ENCODE measurements at regions not wholly inside any gene's neighbourhood (a gene's known extent, or its start where the extent isn't known, plus 50 kb on each side); places are given as distances from the start of the nearest gene placed in this dataset.
A peak's percentile ranks its signal among the peaks of the same experiment; 100 is the strongest.

DNA sequence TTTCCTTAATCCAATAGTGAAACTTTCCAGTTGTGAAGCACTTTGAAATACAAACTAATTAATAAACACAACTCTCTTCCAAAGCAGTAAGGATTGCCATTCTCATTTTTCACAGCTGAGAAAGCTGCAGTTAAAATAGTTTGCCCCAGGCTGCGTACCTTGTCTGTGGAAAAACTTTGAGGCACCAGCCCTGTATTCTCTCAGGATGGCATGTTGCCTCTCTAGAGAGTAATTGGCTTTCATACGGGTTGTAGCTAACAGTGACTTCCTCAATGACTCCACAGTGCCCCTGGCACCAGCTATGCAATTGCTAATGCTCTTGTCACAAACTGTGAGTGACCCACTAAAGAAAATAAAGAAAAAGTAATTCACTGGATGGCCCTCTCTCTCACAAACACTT lies 345.7 kb downstream of the MTX2 start:
- H3K27ac ChIP-seq (ENCODE audit: insufficient read depth, low read depth, low read length, poor library complexity, severe bottlenecking), result no peak overlapping the region
- H3K4me1 ChIP-seq (ENCODE audit: control insufficient read depth, insufficient read depth, low read length), result no peaks in the 10 kb centered on the region
- WGBS, 2 experiments, result 86% methylated on average over 2 of the region's 2 CpGs
- no peaks in the 10 kb centered on the region for H3K9me3 ChIP-seq (ENCODE audit: control insufficient read depth, low read length)
- H3K27me3 ChIP-seq (ENCODE audit: control insufficient read depth, insufficient read depth, low read length, poor library complexity, severe bottlenecking), result no peaks in the 10 kb centered on the region
- no peaks in the 10 kb centered on the region for H3K36me3 ChIP-seq (ENCODE audit: control insufficient read depth, insufficient read depth, low read length)
- H3K4me3 ChIP-seq (ENCODE audit: insufficient read depth, low read depth, low read length), result no peak overlapping the region

- H3K36me3 ChIP-seq (ENCODE audit: control insufficient read depth, insufficient read depth, low read length), result no peaks in the 10 kb centered on the region
- H3K4me1 ChIP-seq (ENCODE audit: control insufficient read depth, insufficient read depth, low read length), result no peaks in the 10 kb centered on the region
- no peaks in the 10 kb centered on the region for H3K27me3 ChIP-seq (ENCODE audit: control insufficient read depth, insufficient read depth, low read length, poor library complexity, severe bottlenecking)
- 90 to 91% methylated on average over 6 of the region's 6 CpGs for WGBS, 2 experiments
- H3K9me3 ChIP-seq (ENCODE audit: control insufficient read depth, low read length), result no peaks in the 10 kb centered on the region
- no peak overlapping the region for H3K4me3 ChIP-seq (ENCODE audit: insufficient read depth, low read depth, low read length)
- no peak overlapping the region for H3K27ac ChIP-seq (ENCODE audit: insufficient read depth, low read depth, low read length, poor library complexity, severe bottlenecking)
Observed at GRCh38 chr2:176619504-176619903, 350.3 kb downstream of the MTX2 start.

- H3K4me1 ChIP-seq (ENCODE audit: control insufficient read depth, insufficient read depth, low read length), result no peaks in the 10 kb centered on the region
- WGBS, 2 experiments, result 92 to 94% methylated on average over 7 of the region's 7 CpGs
- H3K4me3 ChIP-seq (ENCODE audit: insufficient read depth, low read depth, low read length), result no peak overlapping the region
- no peak overlapping the region for H3K27ac ChIP-seq (ENCODE audit: insufficient read depth, low read depth, low read length, poor library complexity, severe bottlenecking)
- no peaks in the 10 kb centered on the region for H3K9me3 ChIP-seq (ENCODE audit: control insufficient read depth, low read length)
- H3K27me3 ChIP-seq (ENCODE audit: control insufficient read depth, insufficient read depth, low read length, poor library complexity, severe bottlenecking), result no peaks in the 10 kb centered on the region
- H3K36me3 ChIP-seq (ENCODE audit: control insufficient read depth, insufficient read depth, low read length), result no peaks in the 10 kb centered on the region
Observed at GRCh38 chr2:176621350-176621749, 352.1 kb downstream of the MTX2 start.

- 92 to 93% methylated on average over 3 to 4 of the region's 4 CpGs for WGBS, 2 experiments
- Histone ChIP-seq H3K36me3 (ENCODE audit: control insufficient read depth, insufficient read depth, low read length) (no peaks in the 10 kb centered on the region), H3K27me3 (ENCODE audit: control insufficient read depth, insufficient read depth, low read length, poor library complexity, severe bottlenecking) (no peaks in the 10 kb centered on the region), H3K4me1 (ENCODE audit: control insufficient read depth, insufficient read depth, low read length) (no peaks in the 10 kb centered on the region), H3K4me3 (ENCODE audit: insufficient read depth, low read depth, low read length) (no peak overlapping the region), H3K9me3 (ENCODE audit: control insufficient read depth, low read length) (no peaks in the 10 kb centered on the region), H3K27ac (ENCODE audit: insufficient read depth, low read depth, low read length, poor library complexity, severe bottlenecking) (no peak overlapping the region)
Observed at GRCh38 chr2:176622792-176623191, 353.6 kb downstream of the MTX2 start.

- WGBS, 2 experiments, result 79 to 86% methylated on average over 6 to 8 of the region's 8 CpGs
- Histone ChIP-seq H3K36me3 (ENCODE audit: control insufficient read depth, insufficient read depth, low read length) (no peaks in the 10 kb centered on the region), H3K4me1 (ENCODE audit: control insufficient read depth, insufficient read depth, low read length) (no peaks in the 10 kb centered on the region), H3K27me3 (ENCODE audit: control insufficient read depth, insufficient read depth, low read length, poor library complexity, severe bottlenecking) (peaks cover under 1% of the 10 kb centered on the region), H3K9me3 (ENCODE audit: control insufficient read depth, low read length) (no peaks in the 10 kb centered on the region), H3K4me3 (ENCODE audit: insufficient read depth, low read depth, low read length) (no peak overlapping the region), H3K27ac (ENCODE audit: insufficient read depth, low read depth, low read length, poor library complexity, severe bottlenecking) (no peak overlapping the region)
Observed at GRCh38 chr2:176626796-176627195, 357.6 kb downstream of the MTX2 start.

GRCh38 chr2:176628438-176628837 lies 359.2 kb downstream of the MTX2 start:
- H3K27me3 ChIP-seq (ENCODE audit: control insufficient read depth, insufficient read depth, low read length, poor library complexity, severe bottlenecking), result peaks cover 10% of the 10 kb centered on the region
- H3K9me3 ChIP-seq (ENCODE audit: control insufficient read depth, low read length), result no peaks in the 10 kb centered on the region
- H3K4me3 ChIP-seq (ENCODE audit: insufficient read depth, low read depth, low read length), result no peak overlapping the region
- H3K4me1 ChIP-seq (ENCODE audit: control insufficient read depth, insufficient read depth, low read length), result no peaks in the 10 kb centered on the region
- no peaks in the 10 kb centered on the region for H3K36me3 ChIP-seq (ENCODE audit: control insufficient read depth, insufficient read depth, low read length)
- no peak overlapping the region for H3K27ac ChIP-seq (ENCODE audit: insufficient read depth, low read depth, low read length, poor library complexity, severe bottlenecking)

DNA sequence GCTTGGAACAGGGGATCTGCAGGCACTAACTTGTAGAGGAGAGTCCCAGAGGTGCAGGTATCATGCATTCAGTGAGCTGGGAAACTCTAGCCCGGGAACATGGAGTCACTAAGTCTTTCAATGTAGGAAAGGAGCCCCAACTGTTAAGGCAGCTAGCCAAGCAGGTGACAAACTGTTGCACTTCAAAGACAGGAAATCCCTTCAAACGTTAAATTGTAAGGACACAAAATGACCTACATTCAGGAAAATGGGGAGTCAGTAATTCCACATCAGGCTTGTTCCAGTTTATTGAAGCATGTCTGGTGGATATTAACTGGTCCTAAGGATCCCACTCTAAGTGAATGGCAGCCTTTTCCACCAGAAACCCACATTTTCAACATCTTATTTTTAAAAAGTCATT lies 364.5 kb downstream of the MTX2 start:
- WGBS, 2 experiments, result 66 to 71% methylated on average over 2 of the region's 2 CpGs
- peaks cover 61% of the 10 kb centered on the region for H3K27me3 ChIP-seq (ENCODE audit: control insufficient read depth, insufficient read depth, low read length, poor library complexity, severe bottlenecking)

DNA sequence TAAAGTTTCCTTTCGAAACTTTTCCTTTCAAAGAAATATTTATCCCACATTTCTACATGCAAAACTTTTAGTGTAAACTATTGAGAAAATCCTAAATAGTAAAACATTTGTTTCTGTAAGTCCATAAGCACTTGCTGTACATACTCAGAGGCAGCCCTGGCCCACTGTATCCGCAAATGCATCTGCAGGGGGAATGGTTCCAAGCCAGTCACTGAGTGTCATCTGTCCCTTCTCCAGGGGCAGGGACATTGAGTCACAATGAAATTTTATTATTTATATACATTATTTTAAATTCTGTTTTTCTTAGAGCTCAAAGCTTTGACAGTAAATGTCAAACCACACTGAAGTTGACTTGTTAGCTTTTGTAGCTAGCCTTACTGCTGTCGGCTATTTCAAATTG lies 367.2 kb downstream of the MTX2 start:
- Histone ChIP-seq H3K27ac (ENCODE audit: insufficient read depth, low read depth, low read length, poor library complexity, severe bottlenecking) (no peak overlapping the region), H3K4me3 (ENCODE audit: insufficient read depth, low read depth, low read length) (no peak overlapping the region), H3K36me3 (ENCODE audit: control insufficient read depth, insufficient read depth, low read length) (no peaks in the 10 kb centered on the region), H3K9me3 (ENCODE audit: control insufficient read depth, low read length) (no peaks in the 10 kb centered on the region), H3K4me1 (ENCODE audit: control insufficient read depth, insufficient read depth, low read length) (no peaks in the 10 kb centered on the region), H3K27me3 (ENCODE audit: control insufficient read depth, insufficient read depth, low read length, poor library complexity, severe bottlenecking) (peaks cover 85% of the 10 kb centered on the region)
- WGBS, 2 experiments, result 75 to 88% methylated on average over 1 to 2 of the region's 3 CpGs

More for the DNA sequence above, 364.5 kb downstream of the MTX2 start:
- Histone ChIP-seq H3K4me3 (ENCODE audit: insufficient read depth, low read depth, low read length) (no peak overlapping the region), H3K9me3 (ENCODE audit: control insufficient read depth, low read length) (no peaks in the 10 kb centered on the region), H3K36me3 (ENCODE audit: control insufficient read depth, insufficient read depth, low read length) (no peaks in the 10 kb centered on the region), H3K4me1 (ENCODE audit: control insufficient read depth, insufficient read depth, low read length) (no peaks in the 10 kb centered on the region), H3K27ac (ENCODE audit: insufficient read depth, low read depth, low read length, poor library complexity, severe bottlenecking) (no peak overlapping the region)

DNA sequence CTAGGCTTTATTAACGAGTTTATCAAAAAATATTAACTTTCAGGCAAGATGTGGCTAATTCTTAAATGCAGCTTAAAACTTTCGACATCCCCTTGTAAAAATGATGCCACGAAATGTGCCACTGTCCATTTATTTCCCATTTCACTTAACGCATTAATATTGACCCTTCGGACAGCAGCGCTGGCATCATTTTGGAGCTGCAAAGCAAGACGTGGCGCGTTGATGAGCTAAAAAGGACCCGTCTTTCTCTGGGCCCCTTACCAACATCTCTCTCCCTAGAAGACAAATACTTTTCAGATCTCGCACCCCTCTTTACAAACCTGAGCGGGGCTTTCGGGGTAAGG lies 367.9 kb downstream of the MTX2 start:
- Histone ChIP-seq H3K36me3 (ENCODE audit: control insufficient read depth, insufficient read depth, low read length) (no peaks in the 10 kb centered on the region), H3K27ac (ENCODE audit: insufficient read depth, low read depth, low read length, poor library complexity, severe bottlenecking) (no peak overlapping the region), H3K27me3 (ENCODE audit: control insufficient read depth, insufficient read depth, low read length, poor library complexity, severe bottlenecking) (peaks cover 82% of the 10 kb centered on the region), H3K4me3 (ENCODE audit: insufficient read depth, low read depth, low read length) (no peak overlapping the region), H3K4me1 (ENCODE audit: control insufficient read depth, insufficient read depth, low read length) (no peaks in the 10 kb centered on the region), H3K9me3 (ENCODE audit: control insufficient read depth, low read length) (no peaks in the 10 kb centered on the region)
- WGBS, 2 experiments, result 26 to 30% methylated on average over 13 of the region's 13 CpGs

GRCh38 chr2:176637486-176638166 lies 368.4 kb downstream of the MTX2 start:
- Histone ChIP-seq H3K4me3 (ENCODE audit: insufficient read depth, low read depth, low read length) (peak overlapping the region; percentile 33), H3K36me3 (ENCODE audit: control insufficient read depth, insufficient read depth, low read length) (no peaks in the 10 kb centered on the region), H3K9me3 (ENCODE audit: control insufficient read depth, low read length) (no peaks in the 10 kb centered on the region), H3K27ac (ENCODE audit: insufficient read depth, low read depth, low read length, poor library complexity, severe bottlenecking) (no peak overlapping the region), H3K4me1 (ENCODE audit: control insufficient read depth, insufficient read depth, low read length) (no peaks in the 10 kb centered on the region), H3K27me3 (ENCODE audit: control insufficient read depth, insufficient read depth, low read length, poor library complexity, severe bottlenecking) (peaks cover 81% of the 10 kb centered on the region)
- WGBS, 2 experiments, result 1% methylated on average over 74 of the region's 74 CpGs

Data from ectodermal cell (in vitro differentiated cells).